Thoracic aorta (tissue), 2 donors: ENCODE measurements at regions not wholly inside any gene's neighbourhood (a gene's known extent, or its start where the extent isn't known, plus 50 kb on each side); places are given as distances from the start of the nearest gene placed in this dataset.

Experiments
- ATAC-seq: fragments of 150-250 bp; one replicate; pipeline ENCODE4 v1.8.0; 2017; ENCODE audit warnings: low read depth; ENCODE audit not compliant: insufficient number of reproducible peaks, low FRiP score
- DNase-seq: peaks from one replicate; pipeline ENCODE4 v3.0.0-alpha.2; 2020; ENCODE audit warnings: low spot score
- H3K27ac ChIP-seq, 2 donors: fragments of 200-600 bp; sonication (generic); 1 replicate in 1 of 2; 2 replicates in 1 of 2; pipeline ENCODE4 v1.5.1; 2016; ENCODE audit warnings: mild to moderate bottlenecking in 2 of 2, moderate library complexity in 2 of 2
- H3K27me3 ChIP-seq: fragments of 200-600 bp; sonication (generic); replicated peaks from 2 replicates; pipeline ENCODE4 v1.6.0; 2016; ENCODE audit warnings: mild to moderate bottlenecking; ENCODE audit not compliant: insufficient read depth
- H3K36me3 ChIP-seq: fragments of 200-600 bp; sonication (generic); one replicate; pipeline ENCODE4 v1.5.1; 2016
- H3K4me1 ChIP-seq, 2 donors: fragments of 200-600 bp; sonication (generic); 1 replicate in 1 of 2; 2 replicates in 1 of 2; pipeline versions ENCODE4 v1.5.1 to v1.6.0; 2016; ENCODE audit warnings: low read depth in 2 of 2, mild to moderate bottlenecking in 1 of 2; ENCODE audit not compliant: control insufficient read depth in 1 of 2
- H3K4me3 ChIP-seq: fragments of 200-600 bp; sonication (generic); 2 replicates; pipeline ENCODE4 v1.5.1; 2016; ENCODE audit warnings: mild to moderate bottlenecking
- H3K9me3 ChIP-seq: fragments of 200-600 bp; sonication (generic); 2 replicates; pipeline ENCODE4 v1.5.1; 2016
- CTCF ChIP-seq: fragments of 200-600 bp; sonication (generic); IDR thresholded peaks from one replicate; pipeline ENCODE4 v1.5.1; 2019; ENCODE audit warnings: antibody characterized with exemption

GRCh38 chr11:28491431-28491830 lies 383.2 kb downstream of the METTL15 start:
- H3K27ac ChIP-seq: no peak overlapping the region
- no peaks in the 10 kb centered on the region for H3K36me3 ChIP-seq
- no peak for TF ChIP-seq CTCF
- H3K27me3 ChIP-seq: no peaks in the 10 kb centered on the region
- DNase-seq: no peak
- no peak overlapping the region for H3K4me3 ChIP-seq
- H3K9me3 ChIP-seq: no peaks in the 10 kb centered on the region
- H3K4me1 ChIP-seq: peaks cover 0 to 4% of the 10 kb centered on the region in 2 donors
- ATAC-seq: no peak

GRCh38 chr11:28490773-28491382 lies 382.7 kb downstream of the METTL15 start:
- H3K4me3 ChIP-seq: no peak overlapping the region
- H3K4me1 ChIP-seq: peaks cover 0 to 4% of the 10 kb centered on the region in 2 donors
- ATAC-seq (no peak), DNase-seq (no peak)
- no peaks in the 10 kb centered on the region for H3K36me3 ChIP-seq
- H3K9me3 ChIP-seq: no peaks in the 10 kb centered on the region
- no peak for TF ChIP-seq CTCF
- H3K27ac ChIP-seq: no peak overlapping the region
- no peaks in the 10 kb centered on the region for H3K27me3 ChIP-seq

GRCh38 chr11:28488336-28488735 lies 380.1 kb downstream of the METTL15 start:
- H3K9me3 ChIP-seq: no peaks in the 10 kb centered on the region
- DNase-seq (no peak), ATAC-seq (no peak)
- no peak overlapping the region for H3K27ac ChIP-seq
- no peak for TF ChIP-seq CTCF
- H3K4me1 ChIP-seq: peaks cover 0 to 4% of the 10 kb centered on the region in 2 donors
- no peaks in the 10 kb centered on the region for H3K27me3 ChIP-seq
- H3K36me3 ChIP-seq: no peaks in the 10 kb centered on the region
- H3K4me3 ChIP-seq: no peak overlapping the region

- Histone ChIP-seq H3K9me3 (no peaks in the 10 kb centered on the region), H3K36me3 (no peaks in the 10 kb centered on the region), H3K27me3 (no peaks in the 10 kb centered on the region), H3K4me1 (no peaks in the 10 kb centered on the region), H3K27ac (no peak overlapping the region), H3K4me3 (no peak overlapping the region)
- no peak for DNase-seq
- no peak for TF ChIP-seq CTCF
- no peak for ATAC-seq
Observed at GRCh38 chr11:28483072-28483867, 375.1 kb downstream of the METTL15 start.

- DNase-seq (no peak), ATAC-seq (no peak)
- Histone ChIP-seq H3K27me3 (no peaks in the 10 kb centered on the region), H3K36me3 (no peaks in the 10 kb centered on the region), H3K9me3 (no peaks in the 10 kb centered on the region), H3K27ac (no peak overlapping the region), H3K4me1 (no peaks in the 10 kb centered on the region), H3K4me3 (no peak overlapping the region)
- no peak for TF ChIP-seq CTCF
Observed at GRCh38 chr11:28482666-28483065, 374.5 kb downstream of the METTL15 start.
